ENCODE measurements at regions not wholly inside any gene's neighbourhood (a gene's known extent, or its start where the extent isn't known, plus 50 kb on each side); places are given as distances from the start of the nearest gene placed in this dataset.

DNA sequence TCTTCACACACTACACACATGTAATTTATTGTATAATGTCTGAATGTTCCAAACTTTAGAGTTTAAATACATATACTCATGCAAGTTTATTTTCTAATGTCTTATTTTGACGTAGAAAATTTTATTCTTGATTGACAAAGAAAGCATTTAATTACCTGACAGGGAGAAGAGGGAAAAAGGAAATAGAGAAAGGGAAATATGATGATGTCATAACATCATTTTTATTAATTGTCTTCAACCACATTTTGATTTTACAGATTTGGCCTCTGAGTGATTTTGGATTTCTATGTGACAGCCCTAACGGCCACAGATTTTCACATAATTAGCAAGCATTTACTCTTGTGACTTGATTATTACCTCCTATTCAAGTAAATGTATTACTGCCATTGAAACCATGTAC is 106.1 kb upstream of the FSTL4 start:
- DNase-seq (ENCODE audit: low read depth in 4 of 4, low spot score in 3 of 4) = no peak

DNA sequence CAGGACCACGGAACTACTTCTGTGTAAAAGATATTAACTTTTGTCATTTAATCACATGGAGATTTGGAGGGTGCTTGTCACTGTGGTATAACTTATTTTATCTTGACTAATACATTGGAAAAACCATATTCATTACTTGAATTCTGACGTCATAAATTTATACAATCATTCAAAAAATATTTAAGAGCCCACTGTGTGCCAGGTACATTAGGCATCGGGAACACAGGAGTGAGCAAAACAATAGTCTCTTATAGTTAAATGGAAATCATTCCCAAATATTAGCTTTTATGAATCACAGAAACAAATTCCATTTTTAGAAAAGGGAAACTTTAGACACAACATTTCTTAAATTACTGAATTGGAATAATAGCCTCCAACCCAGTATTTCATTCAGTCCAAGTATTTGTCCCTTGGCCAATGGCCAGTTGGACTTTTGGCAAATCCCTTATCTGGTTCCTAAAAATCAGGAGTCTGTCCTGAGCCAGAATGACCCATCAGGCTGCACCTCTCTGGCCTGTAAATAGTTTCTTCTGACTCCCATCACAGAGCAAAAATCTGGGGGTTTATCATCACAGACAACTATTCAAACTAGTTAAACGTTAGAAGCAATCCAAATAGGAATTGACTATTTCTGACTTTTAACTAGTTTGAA is 104.3 kb upstream of the FSTL4 start:
- DNase-seq (ENCODE audit: low read depth in 4 of 4, low spot score in 3 of 4) = no peak

DNA sequence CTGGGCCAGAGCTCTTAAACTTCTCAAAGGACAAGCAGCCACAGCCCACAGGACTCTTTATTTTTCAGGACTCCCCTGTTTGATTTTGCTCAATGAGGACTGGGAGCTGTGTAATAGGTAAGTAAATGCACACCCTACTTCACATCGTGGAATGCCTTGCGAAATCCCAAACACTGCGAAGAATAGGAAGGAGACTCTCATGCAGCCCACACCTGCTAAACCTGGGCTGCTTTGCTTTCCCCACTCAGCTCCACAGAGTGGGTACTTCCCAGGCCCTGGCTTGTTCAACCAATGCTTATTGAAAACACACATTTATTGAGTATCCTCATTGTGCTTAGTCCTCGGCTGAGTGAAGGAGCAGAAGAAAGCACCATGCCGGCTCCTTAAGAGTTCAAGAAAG is 103.3 kb upstream of the FSTL4 start:
- DNase-seq (ENCODE audit: low read depth in 4 of 4, low spot score in 3 of 4) = no peak

DNA sequence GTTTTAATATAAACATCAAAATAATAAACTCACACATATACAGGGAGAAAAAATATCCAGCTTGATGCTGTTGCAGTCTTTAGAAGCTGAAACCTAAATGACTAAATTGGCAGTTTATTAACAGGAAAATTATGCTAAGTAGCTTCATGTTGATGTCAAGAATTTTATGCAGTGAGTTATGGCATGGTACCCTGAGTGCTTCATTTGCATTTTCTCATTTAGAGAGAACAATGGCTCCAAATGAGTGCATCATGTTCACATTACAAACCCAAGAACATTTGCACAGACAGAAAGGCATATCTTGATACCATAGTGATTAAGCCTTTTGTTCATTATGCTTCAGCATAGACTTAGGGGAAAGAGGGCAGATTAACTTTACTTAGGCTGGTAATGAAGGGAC is 102.9 kb upstream of the FSTL4 start:
- DNase-seq (ENCODE audit: low read depth in 4 of 4, low spot score in 3 of 4) = no peak

DNA sequence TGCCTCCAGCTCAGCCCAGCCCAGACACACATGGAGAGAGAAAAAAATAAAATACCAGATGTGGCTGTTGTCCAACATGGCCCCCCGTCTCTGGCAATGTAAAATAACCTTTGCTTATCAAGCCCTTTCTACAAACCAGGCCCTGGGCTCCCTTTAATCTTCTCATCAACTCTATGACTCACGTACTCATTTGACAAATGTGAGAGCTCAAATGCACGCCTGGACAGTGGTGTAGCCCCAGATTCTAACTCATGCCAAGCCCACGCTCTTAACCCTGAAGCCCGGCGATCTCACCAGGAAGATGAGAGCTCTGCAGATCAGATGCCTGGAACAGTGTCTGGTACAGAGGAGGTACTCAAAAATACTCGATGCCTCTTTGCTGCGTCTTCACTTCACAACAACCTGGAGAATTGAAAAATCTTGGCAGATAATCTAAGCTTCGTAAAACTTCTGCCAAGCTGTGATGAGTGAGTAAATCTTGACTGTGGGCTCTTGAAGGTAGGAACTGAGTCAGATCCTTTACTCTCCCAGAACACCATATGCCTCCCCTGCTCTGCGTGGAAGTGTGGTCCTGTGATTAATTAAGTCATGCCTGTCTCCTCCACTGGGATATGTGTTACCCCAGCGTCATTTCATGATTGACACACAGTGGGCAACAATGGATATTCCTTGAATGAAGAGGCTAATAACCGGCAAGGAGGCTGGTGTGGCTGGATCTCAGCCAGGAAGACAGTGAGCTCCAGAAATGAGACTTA is 102.0 kb upstream of the FSTL4 start:
- no peak for DNase-seq (ENCODE audit: low read depth in 4 of 4, low spot score in 3 of 4)

DNA sequence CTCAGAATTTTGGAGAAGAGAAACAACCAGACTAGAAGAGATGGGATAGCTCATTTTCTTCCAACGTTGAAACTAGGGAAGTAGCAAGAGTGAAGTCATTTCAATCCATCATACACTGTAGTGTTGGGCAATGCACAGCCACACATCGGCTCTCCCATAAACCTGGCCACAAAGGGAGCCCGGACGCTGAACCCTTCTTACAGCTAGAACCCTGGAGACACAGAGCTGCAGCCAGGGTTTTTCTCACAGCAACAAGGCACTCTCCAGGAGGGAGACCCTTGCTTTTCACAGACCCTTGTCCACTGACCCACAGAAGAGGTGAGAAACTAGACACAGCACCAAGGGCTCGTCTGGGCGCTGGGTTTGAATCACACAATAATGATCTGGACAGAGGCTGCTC is 101.4 kb upstream of the FSTL4 start:
- no peak for DNase-seq (ENCODE audit: low read depth in 4 of 4, low spot score in 3 of 4)

DNA sequence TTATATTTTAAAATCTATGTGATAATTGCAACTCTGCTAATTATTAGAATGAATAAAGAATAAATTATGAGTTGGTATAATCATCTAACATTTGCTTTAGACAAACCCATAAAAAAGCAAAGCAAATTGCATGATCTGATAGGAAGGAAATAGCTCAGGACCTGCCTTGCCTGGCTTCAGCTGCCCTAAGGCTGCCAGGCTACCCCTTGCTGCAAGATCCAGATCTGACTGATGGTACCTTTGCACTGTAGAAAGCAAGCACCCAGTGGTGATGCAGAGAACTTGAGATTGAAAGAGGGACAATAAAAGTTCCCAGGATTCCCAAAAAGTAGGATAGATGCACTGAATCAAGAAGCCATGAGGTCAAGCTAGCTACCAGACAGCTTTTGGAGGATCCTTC is 100.9 kb upstream of the FSTL4 start:
- no peak for DNase-seq (ENCODE audit: low read depth in 4 of 4, low spot score in 3 of 4)

DNA sequence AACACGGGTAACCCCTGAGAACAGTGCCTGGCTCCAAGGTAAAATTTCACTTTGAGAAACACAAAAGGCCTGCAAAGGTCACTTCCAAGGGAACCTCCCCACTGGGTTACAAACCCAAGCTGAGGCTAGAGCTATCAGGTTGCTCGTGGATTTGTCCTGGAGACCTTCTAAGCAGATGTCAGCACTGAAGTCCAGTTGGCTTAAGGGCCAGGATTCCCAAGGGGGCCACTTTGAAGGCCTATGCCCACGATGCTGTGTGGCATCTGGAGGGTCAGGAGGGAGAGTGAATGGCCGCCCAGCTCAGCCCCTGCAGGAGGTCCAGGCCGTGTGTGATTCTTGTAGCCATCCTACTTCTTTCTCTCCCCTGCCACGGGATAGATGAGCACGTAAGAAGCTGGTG is 100.2 kb upstream of the FSTL4 start:
- no peak for DNase-seq (ENCODE audit: low read depth in 4 of 4, low spot score in 3 of 4)

DNA sequence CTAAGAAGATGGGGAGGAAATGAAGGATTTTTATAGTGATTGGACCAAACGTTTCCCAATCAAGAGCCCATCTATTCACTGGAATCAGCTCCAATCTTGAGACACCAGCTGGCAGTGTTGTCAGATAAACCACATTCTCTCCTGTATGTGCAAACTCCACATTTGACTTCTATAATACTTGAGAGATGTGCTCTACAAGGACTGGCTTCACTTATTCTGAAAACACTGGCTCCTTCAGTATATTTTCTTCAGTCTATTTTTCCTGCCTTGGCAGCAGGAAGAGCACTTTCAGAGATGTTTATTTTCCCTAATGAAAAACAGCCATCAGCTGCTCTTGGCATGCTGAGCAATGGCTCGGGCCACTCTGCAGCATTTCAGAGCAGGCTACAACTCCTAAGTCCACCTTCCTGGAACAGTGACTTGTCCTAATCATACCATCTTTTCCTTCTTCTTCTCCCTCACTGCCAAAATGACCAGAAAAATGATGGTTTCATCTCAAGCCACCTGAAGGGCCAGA is 96.9 kb upstream of the FSTL4 start:
- DNase-seq (ENCODE audit: low read depth in 4 of 4, low spot score in 3 of 4) = no peak

DNA sequence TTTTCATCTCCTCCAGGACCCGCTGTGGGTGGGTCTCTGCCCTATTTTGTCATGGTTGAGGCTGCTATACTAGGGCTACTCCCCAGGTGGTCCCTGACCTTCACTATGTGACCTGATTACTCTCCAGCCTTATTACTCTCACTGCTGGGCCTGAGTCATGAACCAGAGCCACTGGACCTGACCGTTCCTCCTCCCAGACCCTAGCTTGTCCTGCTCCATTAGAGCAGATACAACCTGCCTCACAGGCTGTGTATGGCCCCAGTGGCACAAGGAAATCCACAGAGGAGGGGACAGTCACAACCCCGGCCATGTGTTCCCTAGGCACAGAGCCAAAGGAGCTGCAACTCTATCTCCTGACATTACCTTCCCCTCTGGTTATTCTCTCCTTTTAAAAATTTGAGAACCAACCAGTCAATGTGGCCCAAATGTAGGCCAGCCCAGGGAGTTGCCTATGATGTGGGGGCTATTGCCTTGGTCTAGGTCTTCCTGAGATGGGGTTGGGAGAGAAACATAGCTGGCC is 96.0 kb upstream of the FSTL4 start:
- no peak for DNase-seq (ENCODE audit: low read depth in 4 of 4, low spot score in 3 of 4)

DNA sequence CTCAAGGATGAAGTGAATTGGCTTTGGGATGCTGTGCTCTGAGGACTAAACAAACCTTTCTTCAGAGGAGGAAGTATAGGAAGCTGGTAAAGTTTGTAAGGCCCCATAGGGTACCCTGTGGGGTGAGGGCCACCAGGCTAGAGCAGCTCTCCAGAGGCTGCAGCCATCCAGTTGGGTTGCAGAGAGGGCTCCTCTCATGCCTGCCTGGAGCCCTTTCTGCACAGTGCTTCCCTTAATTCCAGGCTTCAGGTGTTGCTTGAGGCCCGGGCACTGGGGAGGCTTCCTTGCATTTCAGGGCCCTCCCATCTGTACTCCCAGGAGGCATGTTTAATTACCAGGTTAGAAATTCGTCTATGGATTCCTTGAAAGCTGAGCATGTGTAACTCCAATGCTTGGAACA is 95.3 kb upstream of the FSTL4 start:
- no peak for DNase-seq (ENCODE audit: low read depth in 4 of 4, low spot score in 3 of 4)

DNA sequence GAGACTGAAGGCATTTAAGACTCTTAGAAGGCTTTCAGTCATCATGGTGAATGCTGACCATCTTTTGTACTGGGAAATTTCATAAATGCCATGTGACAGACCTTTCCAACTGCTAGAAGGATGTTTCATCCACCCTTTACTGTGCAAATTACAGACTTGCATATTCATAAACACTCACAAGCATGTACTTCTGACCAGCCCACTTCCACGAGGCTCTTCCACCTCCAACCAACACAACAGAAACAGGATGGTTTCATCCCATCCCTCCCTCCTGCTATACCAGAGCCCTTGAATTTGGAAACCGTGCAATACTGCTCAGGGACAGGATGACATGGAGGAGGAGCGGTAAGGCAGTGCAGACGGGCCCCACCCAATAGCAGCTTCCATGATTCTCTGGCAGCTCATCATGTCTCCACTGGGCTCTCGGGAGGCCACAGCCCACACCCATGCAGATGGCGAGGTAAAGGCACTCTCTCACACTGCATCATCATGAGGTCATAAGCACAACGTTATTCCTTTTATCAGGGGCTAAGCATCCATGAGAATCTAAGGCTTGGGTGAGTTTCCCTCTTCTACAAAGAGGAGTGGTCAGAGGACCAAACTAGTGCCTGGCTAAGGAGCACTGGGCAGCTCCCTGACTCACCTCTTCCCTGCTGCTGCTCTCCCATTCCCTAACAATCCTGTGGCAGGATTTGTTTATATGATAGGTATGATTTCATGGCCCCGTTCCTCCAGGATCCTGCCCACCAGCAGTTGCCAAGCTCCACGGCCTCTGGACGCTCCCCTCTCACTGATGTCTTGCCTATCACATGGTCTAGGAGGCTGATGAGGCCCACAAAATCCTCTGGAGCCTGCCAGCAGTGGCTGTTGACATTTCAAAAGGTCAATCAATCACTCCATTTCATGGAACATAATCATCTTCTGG is 94.4 kb upstream of the FSTL4 start:
- no peak for DNase-seq (ENCODE audit: low read depth in 4 of 4, low spot score in 3 of 4)

DNA sequence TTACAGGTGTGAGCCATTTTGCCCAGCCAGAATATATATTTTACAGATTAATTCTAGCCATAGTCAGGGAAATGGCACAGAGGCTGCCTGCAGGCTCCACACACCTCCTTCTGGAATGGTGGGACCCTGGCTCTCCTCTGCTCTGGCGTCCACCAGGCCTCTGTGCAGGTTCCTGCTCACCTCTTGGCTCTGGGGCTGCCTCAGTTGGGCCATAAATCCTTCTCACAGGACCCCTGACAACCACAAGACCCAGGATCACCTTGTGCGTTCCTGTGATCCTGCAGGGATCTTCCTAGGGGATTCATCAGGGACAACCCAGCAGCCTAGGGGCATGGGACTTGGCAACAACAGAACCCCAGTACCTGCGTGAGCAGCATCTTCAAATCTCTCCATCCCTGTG is 93.0 kb upstream of the FSTL4 start:
- no peak for DNase-seq (ENCODE audit: low read depth in 4 of 4, low spot score in 3 of 4)

DNA sequence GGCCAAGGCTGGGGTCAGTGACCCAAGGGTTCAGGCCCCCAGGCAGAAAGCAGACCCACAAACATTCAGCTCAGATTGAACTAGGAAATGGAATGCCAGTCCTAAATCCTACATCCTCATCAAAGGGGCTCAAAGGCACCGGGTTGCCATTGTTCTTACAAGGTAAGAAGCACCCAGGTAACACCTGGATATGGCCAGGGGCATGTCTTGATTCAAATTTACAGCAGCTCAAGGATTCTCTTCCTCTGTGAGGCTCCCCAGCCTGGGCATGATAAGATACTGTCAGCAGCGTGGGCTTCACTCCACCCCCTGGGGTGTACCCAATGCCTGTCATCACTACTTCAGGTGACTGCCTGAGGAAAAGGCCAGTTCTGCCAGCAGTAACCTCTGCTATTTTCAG is 92.1 kb upstream of the FSTL4 start:
- no peak for DNase-seq (ENCODE audit: low read depth in 4 of 4, low spot score in 3 of 4)

DNA sequence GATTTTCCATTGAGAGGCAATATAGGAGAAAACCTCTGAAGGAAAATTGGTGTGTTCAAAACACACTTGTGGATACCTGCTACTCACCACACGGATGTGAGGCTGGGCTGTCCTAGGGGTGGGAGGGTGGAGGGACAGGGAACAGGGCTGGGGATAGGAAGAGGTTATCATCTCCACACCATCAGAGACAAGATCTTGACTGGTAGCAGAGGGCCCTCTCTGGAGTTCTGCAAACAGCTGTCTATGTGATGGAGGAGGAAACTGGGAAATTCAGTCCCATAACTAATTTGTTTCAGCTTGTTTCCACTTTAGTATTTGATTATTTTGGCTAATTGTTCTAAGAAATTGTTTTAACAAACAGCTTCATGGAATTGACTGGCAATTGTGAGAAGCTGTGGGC is 91.6 kb upstream of the FSTL4 start:
- no peak for DNase-seq (ENCODE audit: low read depth in 4 of 4, low spot score in 3 of 4)

DNA sequence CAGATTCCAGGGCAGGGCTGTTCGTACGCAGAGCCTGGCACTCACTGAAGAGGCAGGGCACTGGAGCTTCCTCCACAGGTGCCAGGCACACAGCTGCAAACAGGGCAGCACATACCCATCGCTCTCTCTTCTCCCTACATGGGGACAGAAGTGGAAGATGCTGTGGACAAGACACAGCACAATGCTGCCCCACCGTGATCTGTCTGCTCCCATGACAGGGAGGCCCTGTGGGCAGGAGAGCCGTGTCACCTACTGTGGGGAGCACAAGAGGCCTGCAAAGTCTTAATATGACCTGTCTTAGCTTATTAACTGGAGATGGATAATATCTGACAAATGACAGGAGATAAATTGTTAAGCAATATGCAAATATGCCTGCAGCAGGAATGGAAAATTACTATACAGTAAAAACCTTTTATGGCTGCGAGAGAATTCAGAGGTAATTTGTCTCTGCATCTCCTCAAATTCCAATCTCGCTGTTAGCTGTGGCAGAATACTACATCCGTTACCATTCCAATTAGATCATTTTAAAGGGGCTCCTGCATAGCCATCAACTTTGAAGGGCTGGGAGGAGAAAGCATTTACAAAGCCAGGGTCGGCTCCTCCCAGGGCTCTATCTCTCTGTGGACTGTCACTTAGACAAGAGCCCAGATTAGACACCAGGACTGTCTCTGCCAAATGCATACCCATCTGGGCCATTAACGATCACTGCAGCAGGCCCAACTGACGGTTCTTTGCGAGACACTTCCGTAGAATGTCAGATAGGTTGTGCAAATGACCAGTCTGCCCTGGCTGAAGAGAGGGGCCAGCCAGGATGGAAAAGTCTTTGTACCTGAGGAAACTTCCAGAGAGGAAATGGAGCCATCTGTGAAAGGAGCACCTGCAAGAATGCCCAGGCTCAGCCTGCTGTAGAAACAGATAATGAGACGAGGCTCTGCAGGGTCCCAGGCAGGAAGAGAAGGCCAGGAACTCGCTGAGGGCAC is 90.7 kb upstream of the FSTL4 start:
- no peak for DNase-seq (ENCODE audit: low read depth in 4 of 4, low spot score in 3 of 4)

DNA sequence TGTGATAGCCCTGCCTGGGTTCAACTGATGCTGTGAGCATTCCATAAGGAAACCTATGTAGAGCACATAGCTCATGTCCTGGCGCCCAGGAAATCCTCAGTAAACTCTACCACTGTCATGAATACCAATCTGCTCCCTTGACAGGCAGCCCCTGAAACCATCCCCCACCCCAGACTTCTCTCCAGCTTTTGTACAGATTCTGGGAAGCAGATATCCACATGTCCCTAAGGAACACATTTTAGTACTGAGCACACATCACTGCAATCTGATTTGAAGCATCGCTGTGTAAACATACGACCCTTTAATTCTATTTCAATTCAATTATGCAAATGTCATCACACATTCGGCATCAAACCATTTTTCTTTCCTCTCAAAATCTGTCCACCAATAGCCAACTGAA is 89.5 kb upstream of the FSTL4 start:
- DNase-seq (ENCODE audit: low read depth in 4 of 4, low spot score in 3 of 4) = no peak

DNA sequence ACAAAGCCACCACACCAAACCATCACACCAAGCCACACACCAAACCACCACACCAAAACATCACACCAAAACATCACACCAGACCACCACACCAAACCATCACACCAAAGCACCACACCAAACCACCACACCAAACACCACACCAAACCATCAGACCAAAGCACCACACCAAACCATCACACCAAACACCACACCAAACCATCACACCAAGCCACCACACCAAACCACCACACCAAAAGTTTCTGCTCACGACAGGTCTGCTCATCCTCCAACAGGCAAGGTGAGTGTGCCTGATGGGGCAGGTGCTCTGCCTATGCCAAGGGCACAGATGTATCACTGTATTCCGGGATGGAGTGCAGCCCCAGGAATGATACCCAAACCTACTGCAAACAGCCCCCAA is 87.9 kb upstream of the FSTL4 start:
- no peak for DNase-seq (ENCODE audit: low read depth in 4 of 4, low spot score in 3 of 4)

DNA sequence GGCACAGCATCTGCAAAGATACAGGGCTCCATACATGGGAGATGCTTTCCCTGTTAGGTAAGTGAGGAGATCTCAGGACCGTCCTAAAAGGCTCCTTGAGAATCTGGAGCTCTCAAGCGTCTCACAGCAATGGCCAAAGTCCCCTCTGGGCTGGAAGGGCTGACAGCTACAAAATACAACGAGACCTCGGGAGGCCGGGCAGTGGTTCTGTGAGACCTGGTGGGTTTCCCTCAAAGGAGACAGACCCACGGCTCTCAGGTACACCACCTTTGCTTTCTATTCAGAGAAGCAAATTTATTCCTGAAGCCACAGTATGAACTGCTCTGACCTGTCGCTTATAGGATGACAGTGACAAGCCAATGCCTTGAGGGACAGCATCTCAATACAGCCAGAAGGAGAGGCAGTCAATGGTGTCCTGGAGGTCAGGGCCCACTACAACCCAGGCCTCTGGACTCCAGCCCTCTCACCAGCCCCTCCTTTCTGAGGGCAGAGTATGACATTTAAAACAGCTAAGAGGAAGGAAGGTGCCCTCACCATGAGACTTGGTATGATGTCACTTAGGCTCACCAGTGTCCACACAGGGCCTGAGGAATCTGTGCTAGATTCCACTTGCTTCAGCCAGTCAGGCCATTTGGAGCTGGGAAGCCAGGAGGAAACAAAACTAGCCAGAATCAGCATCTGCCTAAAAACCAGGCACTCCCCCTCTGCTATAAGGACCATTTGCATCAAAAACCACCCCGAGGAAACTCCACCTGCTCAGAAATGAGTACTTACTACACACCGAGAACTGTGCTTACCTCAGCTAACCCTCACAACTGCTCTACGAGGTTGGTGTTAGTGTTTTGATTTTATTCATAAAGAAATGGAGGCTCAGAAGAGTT is 86.5 kb upstream of the FSTL4 start:
- no peak for DNase-seq (ENCODE audit: low read depth in 4 of 4, low spot score in 3 of 4)
